Hippocampal formation (tissue), 2 donors: ENCODE measurements at regions not wholly inside any gene's neighbourhood (a gene's known extent, or its start where the extent isn't known, plus 50 kb on each side); places are given as distances from the start of the nearest gene placed in this dataset.
A peak's percentile ranks its signal among the peaks of the same experiment; 100 is the strongest.

Experiments used
- DNase-seq, 2 donors: peaks; one replicate each; lab custom pipeline; 2025; lab: John Stamatoyannopoulos, UW

DNA sequence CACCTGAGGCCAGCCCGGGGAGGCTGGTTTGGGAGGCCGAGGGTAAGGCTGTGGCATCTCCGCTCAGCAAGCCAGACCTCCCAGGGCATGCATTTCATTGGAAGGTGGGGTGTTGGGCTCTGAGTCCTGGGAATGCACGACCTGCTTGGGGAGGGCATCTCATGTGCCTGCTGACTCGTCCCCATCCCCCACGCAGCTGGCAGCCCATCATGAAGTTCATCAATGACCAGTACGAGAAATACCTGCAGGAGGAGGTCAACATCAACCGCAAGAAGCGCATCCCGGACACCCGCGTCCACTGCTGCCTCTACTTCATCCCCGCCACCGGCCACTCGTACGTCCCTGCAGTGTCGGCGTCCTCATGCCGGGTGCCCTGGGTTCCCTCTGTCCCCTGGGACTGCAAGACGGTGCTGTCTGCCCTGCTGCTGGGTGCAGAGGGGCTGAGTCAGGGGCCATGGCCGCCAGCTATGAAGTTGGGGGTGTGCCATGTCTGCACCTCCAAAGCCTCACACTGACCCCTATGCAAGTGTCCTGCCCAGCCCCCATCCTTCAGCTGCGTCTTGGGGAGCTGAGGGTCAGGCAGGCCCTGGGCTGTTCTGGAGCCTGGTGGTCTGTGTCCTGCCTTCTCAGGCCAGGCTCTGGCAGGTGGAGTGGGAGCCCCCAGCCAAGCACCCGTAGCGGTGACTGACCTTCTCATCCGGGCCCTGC is 347.9 kb downstream of the SEC14L1 start:
- DNase-seq: no peak

GRCh38 chr17:77489239-77489892 is 348.6 kb downstream of the SEC14L1 start:
- no peak for DNase-seq

GRCh38 chr17:77489893-77490255 is 349.1 kb downstream of the SEC14L1 start:
- peak; percentile 60 to 71 for DNase-seq

DNA sequence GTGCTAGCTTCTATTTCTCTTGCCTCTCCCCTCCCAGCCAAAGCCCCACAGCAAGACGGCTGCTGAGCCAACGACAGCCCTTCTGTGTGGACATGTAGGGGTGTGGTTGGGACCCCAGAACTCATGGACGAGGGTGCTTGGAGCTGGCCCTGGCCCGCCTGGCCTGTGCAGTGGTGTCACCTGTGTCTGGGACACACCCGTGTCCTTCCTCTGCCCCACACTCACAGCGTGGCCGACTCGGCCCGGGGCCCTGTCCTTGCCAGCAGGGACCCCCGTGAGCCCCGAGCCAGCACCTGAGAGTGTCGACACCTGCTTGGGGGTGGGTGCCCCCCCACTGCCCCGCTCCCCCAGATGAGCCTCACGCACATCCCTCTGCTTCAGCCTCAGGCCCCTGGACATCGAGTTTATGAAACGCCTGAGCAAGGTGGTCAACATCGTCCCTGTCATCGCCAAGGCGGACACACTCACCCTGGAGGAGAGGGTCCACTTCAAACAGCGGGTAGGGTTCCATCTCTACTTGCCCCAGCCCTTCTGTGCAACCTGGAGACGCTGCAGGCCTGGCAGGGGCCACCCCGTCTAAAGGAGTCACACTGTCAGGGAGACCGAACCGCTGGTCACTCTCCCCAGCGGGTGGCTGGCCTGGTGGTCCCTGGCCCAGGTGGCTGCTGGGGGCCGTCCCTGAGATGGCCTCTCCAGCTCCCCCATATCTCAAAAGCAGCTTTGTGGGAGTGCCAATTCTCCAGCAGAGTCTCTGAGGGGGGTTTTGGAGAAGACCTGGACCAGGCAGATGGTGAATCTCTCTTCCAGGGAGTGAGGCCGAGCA is 349.8 kb downstream of the SEC14L1 start:
- DNase-seq: no peak

DNA sequence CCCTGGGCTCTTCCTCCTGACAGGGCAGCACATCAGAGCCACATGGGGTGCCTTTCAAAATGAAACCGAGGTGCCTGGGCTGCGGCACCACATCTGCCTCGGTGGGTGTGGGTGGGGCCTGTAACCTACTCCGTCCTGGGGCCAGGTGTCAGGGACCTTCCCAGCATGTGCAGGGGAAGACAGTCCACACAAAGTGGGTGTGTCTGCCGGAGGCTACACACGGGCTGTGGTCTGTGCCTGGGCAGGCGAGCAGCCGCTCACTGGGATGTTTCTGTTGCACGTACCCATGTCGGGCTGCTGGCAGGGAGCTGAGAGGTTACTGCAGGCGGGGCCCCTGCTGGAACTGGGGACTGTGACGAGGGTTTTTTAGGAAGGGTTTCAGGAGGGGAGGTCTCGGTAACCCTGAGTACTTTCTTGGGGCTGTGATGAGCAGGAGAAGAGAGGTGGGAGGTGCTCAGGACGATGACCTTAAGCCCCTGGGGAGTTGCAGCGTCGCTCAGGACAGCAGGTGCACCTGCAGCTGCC is 351.2 kb downstream of the SEC14L1 start:
- no peak for DNase-seq

GRCh38 chr17:77492446-77493237 is 351.9 kb downstream of the SEC14L1 start:
- no peak for DNase-seq

- DNase-seq: no peak
Observed at GRCh38 chr17:77493238-77493820, 352.6 kb downstream of the SEC14L1 start.

DNA sequence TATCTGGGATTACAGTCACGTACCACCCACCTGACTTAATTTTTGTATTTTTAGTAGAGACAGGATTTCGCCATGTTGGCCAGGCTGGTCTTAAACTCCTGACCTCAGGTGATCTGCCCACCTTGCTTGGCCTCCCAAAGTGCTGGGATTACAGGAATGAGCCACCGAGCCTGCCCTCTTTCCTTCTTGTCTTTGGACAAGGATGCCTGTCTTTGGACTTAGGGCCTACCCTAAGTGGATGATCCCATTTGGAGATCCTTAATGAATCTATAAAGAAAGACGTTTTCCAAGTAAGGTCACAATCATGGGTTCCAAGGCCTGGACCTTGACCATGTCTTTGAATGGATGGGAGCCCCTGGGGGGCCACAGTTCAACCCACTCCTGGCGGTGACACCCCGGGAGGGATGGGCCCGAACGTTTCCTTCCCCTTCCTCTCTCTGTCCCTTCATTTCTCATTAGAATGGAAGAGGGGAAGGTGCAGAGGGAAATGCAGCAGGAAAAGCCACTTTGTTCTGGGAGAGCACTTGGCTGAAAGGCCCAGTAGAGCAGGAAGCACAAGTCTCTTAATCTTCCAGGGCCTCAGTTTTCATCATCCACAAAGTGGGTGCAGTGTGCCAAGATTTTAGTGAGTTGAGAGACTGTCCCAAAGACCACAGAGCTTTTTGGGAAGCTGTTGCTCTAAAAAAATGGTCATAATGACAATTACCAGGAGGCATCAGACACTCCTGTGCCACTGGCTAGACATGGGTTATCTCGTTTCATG is 353.3 kb downstream of the SEC14L1 start:
- no peak for DNase-seq

GRCh38 chr17:77494664-77495435 is 354.1 kb downstream of the SEC14L1 start:
- DNase-seq: peak; percentile 45 to 63

DNA sequence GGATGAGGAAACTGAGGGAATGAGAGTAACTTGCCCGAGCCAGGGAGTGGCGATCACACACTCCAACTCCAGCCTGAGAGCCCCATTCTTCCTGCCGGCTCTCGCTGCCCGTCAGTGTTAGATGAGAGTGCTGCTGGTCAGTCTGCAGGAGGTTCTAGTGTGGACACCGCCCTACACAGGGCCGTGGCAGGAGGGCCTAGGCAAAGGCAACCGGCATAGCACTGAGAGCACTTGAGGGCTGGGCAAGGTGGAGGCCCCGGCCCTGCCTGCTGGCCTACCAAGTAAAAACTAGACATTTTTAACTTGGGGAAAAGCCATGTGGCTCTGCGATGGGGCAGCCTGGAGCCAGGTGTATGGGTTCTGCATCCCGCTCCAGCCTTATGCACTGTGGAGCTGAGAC is 354.8 kb downstream of the SEC14L1 start:
- no peak for DNase-seq

DNA sequence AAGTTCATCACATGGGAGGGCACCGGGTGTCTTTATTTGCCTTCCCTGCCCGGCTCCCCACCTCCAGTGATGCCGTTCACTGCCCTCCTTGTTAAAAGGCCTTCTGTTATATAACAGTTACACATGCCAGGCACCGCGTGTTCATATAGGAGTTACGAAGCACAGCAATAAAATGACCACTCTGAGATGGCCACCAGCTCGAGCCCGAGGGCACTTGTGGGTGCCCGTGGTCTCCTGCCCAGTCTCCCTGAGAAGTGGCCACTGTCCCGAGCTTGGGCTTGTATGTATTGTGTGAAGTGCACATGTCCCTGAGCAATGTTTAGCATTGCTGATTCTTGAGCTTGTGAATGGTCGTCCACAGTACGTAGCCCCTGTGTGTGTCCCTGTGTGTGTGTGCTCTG is 355.6 kb downstream of the SEC14L1 start:
- no peak for DNase-seq

DNA sequence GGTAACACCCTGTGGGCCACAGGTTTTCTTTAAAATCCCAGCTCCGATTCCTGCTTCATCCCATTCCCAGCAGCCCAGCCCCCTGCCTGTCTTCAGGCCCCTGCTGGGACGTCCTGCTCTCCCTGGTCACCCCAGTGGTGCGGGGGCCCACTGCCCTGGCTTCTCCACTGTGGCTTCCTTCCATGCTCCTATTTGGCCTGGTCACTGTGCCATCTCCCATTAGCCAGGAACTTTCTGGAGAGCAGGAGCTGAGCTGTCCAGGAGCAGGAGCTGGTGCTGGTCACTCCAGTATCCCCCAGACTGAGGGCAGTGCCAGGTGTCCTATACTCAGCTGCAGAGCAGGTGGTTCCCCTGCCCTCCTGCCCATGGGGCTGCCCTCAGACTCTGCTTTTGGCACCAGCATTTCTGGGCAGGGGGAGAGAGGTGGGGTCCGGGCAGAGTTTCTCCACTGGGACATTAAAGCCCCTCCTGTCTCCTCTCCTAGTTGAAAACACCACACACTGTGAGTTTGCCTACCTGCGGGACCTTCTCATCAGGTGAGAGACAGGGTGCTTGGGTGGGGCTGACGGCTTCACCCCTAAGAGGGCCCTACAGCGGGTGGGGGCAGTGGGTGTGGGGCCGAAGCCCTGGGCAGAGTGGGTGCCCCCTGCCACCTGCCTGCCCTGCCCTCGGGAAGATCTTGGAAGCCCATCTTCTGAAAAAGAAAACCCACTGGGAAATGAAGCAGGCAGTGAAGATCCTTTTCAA is 356.2 kb downstream of the SEC14L1 start:
- no peak for DNase-seq

- DNase-seq: no peak
Observed at GRCh38 chr17:77497578-77497934, 356.8 kb downstream of the SEC14L1 start.

DNA sequence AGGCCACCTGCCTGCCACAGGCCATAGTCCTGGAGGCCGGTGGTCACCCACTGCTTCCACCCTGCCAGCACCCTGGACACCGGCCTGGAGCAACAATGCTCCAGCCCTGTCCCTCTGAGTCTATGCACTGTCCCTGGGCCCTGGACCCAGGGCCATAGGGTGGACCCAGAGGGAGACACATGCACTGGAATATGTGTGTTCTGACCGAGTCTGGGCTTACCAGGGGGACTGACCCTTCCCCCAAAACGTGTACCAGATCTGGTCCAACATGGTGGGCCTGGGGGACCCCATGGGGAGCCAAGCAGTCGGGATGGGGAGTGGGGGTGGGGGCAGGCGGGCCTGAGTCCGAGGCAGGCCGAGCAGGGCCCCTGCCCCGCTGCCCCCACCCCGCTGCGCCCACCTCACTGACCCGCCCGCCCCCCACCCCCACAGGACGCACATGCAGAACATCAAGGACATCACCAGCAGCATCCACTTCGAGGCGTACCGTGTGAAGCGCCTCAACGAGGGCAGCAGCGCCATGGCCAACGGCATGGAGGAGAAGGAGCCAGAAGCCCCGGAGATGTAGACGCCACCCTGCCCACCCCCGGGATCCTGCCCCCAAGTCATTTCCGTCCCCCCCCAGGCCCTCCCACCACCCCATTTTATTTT is 357.4 kb downstream of the SEC14L1 start:
- DNase-seq: no peak

DNA sequence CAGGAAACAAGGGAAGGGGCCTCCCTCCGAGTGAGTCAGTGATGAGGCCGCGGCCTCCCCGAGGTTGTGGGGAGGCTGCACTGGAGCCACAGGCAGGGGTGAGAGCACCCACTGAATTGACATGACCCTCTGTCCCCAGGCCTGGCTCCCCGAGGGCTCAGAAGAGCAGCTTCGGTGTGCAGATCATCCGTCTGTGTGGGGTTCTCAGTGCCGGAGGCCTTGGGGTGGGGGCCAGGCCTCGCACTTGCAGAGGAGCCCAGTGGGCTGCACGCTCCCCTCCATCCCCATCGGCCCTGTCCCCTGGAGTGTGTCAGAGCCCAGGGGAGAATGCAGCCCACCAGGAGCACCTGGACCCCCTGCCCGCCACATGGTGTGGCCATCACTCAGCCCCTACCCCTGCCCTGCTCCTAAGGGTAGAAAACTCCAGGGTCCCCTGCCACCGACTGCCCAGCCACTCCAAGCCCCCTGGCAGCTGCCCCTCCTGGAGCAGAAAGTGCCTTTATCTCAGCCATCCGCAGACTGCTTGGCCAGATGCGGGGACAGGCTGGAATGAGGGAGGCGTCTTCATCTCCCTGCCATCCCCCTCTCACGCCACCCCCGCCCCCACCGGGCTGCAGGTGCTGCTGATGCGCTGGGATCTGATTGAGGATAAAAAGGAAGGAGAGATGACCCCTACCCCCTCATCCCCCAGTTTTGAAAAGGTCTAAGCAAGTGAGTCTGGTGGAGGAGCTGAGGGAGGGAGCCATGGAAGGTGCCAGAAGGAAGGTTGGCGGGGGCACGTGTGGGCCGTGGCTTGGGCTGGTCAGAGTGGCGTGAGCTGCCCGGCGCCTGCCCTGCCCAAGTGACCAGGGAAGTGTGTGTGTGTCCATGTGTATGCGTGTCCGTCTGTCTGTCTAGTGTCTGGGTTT is 358.3 kb downstream of the SEC14L1 start:
- DNase-seq: no peak

- DNase-seq: no peak
Observed at GRCh38 chr17:77499699-77500435, 359.1 kb downstream of the SEC14L1 start.

DNA sequence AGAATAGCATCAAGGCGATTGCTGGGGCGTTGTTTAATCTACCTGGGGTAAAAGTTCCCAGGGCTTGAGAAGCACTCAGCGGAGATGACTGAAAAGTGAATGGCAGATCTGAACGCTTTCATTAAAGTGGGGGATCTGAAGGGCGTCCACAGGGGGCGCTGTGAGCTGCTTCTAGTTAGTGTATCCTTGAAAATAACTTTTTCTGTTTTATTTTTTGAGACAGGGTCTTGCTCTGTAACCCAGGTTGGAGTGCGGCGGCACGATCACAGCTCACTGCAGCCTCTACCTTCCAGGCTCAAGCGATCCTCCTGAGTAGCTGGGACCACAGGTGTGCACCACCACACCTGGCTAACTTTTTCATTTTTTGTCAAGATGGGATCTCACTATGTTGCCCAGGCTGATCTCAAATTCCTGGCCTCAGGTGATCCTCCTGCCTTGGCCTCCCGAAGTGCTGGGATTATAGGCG is 360.4 kb downstream of the SEC14L1 start:
- DNase-seq: no peak
